ENCODE measurements at regions not wholly inside any gene's neighbourhood (a gene's known extent, or its start where the extent isn't known, plus 50 kb on each side); places are given as distances from the start of the nearest gene placed in this dataset.

- no peak overlapping the region for H3K4me3 ChIP-seq (ENCODE audit: low read depth, low read length)
- TF ChIP-seq CTCF (IDR thresholded peaks at IDR 0.05; ENCODE audit: low read depth, low read length, missing control alignments): no peak
- no peak for DNase-seq (ENCODE audit: low read depth)
- in situ Hi-C loops (cut with HindIII; ENCODE audit: low sequenced_read_pairs): no loop called here
Observed at GRCh38 chr6:12238219-12238618, 51.9 kb upstream of the EDN1 start.
